H1 (cell line): ENCODE measurements at regions not wholly inside any gene's neighbourhood (a gene's known extent, or its start where the extent isn't known, plus 50 kb on each side); places are given as distances from the start of the nearest gene placed in this dataset.

ENCODE experiments used
- EP300 ChIP-seq, 2 experiments: IDR thresholded peaks; 1 replicate in 1 of 2; 2 replicates in 1 of 2; pipeline ENCODE4 v1.6.1; 2011 to 2012; ENCODE audit warnings: low read depth in 2 of 2, low read length in 2 of 2, mild to moderate bottlenecking in 2 of 2, borderline replicate concordance in 1 of 2, inconsistent platforms in 1 of 2, moderate library complexity in 1 of 2
- HDAC6 ChIP-seq: IDR thresholded peaks from one replicate; pipeline ENCODE4 v1.7.1; 2012; ENCODE audit warnings: low read depth, mild to moderate bottlenecking, inconsistent platforms, low read length, moderate library complexity
- JUN ChIP-seq: IDR thresholded peaks from 2 replicates; pipeline ENCODE4 v1.6.1; 2011; ENCODE audit warnings: low read depth, mild to moderate bottlenecking, improper control_type of control experiment, low read length
- JUND ChIP-seq: IDR thresholded peaks from 2 replicates; pipeline ENCODE4 v1.6.1; 2011; ENCODE audit warnings: mild to moderate bottlenecking, improper control_type of control experiment, low read length
- POLR2A ChIP-seq, 2 experiments: IDR thresholded peaks; 1 replicate in 1 of 2; 2 replicates in 1 of 2; pipeline ENCODE4 v1.6.1; 2011; ENCODE audit warnings: low read depth in 2 of 2, low read length in 2 of 2, mild to moderate bottlenecking in 2 of 2; ENCODE audit errors: control extremely low read depth in 1 of 2
- TF ChIP-seq, protein P1 (sequence below), 3 experiments: IDR thresholded peaks; 1 replicate in 2 of 3; 2 replicates in 1 of 3; pipeline versions ENCODE4 v1.5.1 to v1.6.1; 2011; ENCODE audit warnings: low read length in 3 of 3, mild to moderate bottlenecking in 3 of 3, inconsistent platforms in 2 of 3, low read depth in 1 of 3, moderate library complexity in 1 of 3; ENCODE audit not compliant: insufficient read depth in 1 of 3; ENCODE audit errors: control extremely low read depth in 1 of 3

DNA sequence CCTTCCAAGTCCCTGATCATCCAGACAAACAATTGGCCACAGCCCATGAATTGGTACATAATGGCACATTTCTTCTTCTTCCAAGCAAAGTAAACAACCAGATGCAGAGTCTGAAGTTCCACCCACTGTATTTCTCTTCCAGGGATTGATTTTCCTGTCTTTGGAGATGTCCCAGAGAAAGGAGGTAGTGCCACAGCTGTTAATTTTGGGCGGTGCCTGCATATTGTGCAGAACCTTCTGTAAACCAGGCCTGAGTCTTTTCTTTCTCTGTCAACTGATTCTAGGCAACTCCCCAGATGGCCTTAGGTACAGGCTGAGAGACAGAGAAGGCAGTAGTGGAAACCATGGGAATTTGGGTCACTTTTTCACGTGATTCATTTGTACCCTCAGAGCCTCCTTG, 73.5 kb upstream of the TNIK start:
- TF ChIP-seq JUN (no peak), POLR2A (IDR thresholded peaks at IDR 0.05; ENCODE audit: control extremely low read depth in 1 of 2, low read depth in 2 of 2, low read length in 2 of 2) (no peak), EP300 (IDR thresholded peaks at IDR 0.05; ENCODE audit: borderline replicate concordance in 1 of 2, low read depth in 2 of 2, low read length in 2 of 2) (no peak), JUND (no peak), HDAC6 (no peak)
- TF ChIP-seq, protein P1, sequence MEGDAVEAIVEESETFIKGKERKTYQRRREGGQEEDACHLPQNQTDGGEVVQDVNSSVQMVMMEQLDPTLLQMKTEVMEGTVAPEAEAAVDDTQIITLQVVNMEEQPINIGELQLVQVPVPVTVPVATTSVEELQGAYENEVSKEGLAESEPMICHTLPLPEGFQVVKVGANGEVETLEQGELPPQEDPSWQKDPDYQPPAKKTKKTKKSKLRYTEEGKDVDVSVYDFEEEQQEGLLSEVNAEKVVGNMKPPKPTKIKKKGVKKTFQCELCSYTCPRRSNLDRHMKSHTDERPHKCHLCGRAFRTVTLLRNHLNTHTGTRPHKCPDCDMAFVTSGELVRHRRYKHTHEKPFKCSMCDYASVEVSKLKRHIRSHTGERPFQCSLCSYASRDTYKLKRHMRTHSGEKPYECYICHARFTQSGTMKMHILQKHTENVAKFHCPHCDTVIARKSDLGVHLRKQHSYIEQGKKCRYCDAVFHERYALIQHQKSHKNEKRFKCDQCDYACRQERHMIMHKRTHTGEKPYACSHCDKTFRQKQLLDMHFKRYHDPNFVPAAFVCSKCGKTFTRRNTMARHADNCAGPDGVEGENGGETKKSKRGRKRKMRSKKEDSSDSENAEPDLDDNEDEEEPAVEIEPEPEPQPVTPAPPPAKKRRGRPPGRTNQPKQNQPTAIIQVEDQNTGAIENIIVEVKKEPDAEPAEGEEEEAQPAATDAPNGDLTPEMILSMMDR (IDR thresholded peaks at IDR 0.05; ENCODE audit: control extremely low read depth in 1 of 3, insufficient read depth in 1 of 3, low read depth in 1 of 3, low read length in 3 of 3) = no peak
